ENCODE measurements at regions not wholly inside any gene's neighbourhood (a gene's known extent, or its start where the extent isn't known, plus 50 kb on each side); places are given as distances from the start of the nearest gene placed in this dataset.

GRCh38 chr13:37944081-37944868 is 74.7 kb upstream of the TRPC4 start:
- intact Hi-C loops (cut with micrococcal nuclease): no loop called here

GRCh38 chr13:37942929-37943328 is 73.4 kb upstream of the TRPC4 start:
- intact Hi-C loops (cut with micrococcal nuclease): no loop called here

GRCh38 chr13:37934339-37935191 is 65.0 kb upstream of the TRPC4 start:
- intact Hi-C loops (cut with micrococcal nuclease): no loop called here

- intact Hi-C loops (cut with micrococcal nuclease): no loop called here
Observed at GRCh38 chr13:37929308-37929707, 59.7 kb upstream of the TRPC4 start.

DNA sequence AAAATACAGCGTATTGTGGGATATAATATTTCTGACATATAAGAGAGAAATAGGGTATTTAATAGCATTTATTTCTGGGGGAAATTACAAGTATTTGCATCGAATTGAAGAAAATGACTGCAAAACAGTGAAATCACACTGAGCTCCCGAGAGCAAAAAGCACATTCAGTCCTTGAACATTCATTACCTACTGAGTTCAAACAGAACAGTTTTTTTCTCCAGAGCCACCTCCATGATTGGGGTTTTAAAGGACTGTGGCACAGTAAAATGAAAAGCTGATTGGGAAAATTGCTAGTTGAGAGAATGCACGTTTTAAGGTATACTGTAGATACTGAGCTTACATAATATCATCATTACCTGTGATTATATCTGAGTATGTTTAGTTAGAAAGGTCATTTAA is 58.0 kb upstream of the TRPC4 start:
- intact Hi-C loops (cut with micrococcal nuclease): no loop called here

- intact Hi-C loops (cut with micrococcal nuclease): no loop called here
Observed at GRCh38 chr13:37925878-37926473, 56.4 kb upstream of the TRPC4 start.

DNA sequence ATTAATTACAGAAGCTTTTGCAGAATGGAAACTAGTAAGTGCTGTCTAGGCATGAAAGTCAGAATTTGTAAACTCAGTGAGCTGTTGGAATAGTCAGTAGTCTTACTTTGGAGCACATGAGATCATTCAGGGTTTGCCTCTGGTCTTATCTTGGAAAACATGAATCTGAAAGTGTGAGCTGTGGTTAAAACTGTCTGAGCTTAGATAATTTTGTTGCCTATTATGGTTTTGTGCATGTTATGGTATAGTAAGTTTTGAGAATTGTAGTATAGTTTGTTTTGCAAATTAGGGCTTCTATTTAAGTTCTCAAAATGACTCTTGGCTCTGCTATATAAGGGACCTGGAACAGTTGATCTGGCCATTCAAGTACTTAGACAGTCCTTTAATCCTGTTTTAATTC is 53.7 kb upstream of the TRPC4 start:
- intact Hi-C loops (cut with micrococcal nuclease): no loop called here

- intact Hi-C loops (cut with micrococcal nuclease): no loop called here
Observed at GRCh38 chr13:37919329-37919880, 49.8 kb upstream of the TRPC4 start.

All from T-helper 2 cell treated with Interferon-gamma antibody and Interleukin-4, amounts not matched to agents 100 ng/mL and 5 ng/mL, for 36 hours (primary cell).